Prostate gland (tissue), 2 donors: ENCODE measurements at regions not wholly inside any gene's neighbourhood (a gene's known extent, or its start where the extent isn't known, plus 50 kb on each side); places are given as distances from the start of the nearest gene placed in this dataset.

Experiments used
- POLR2A ChIP-seq: fragments of 450-650 bp; IDR thresholded peaks from one replicate; pipeline ENCODE4 v1.6.1; 2016; ENCODE audit warnings: antibody characterized with exemption, mild to moderate bottlenecking
- TF ChIP-seq, protein P1 (sequence below), 4 experiments: fragments of 200-600 bp in 2 of 4; fragments of 450-650 bp in 2 of 4; sonication (generic) in 2 of 4; IDR thresholded peaks; 1 replicate in 3 of 4; 2 replicates in 1 of 4; pipeline ENCODE4 v1.5.1; 2016 to 2019; ENCODE audit warnings: antibody characterized with exemption in 4 of 4, mild to moderate bottlenecking in 2 of 4, moderate library complexity in 2 of 4

DNA sequence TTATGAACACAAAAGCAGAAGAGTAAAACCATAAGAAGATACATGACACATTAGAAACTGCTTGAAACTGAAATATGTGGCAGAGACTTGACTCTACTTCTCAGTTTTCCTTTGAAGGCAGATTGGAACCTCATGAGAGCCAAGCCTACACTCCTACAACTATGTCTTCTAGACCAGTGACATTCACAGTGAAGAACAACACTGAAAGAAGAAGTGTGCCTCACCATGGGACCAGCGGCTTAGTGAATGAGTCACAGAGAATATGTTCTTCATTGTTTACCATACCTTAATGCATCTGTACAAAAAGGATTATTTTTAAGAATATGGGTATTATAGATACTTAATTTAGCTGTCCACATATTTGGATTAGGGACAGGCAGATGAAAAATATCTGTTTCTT lies 248.3 kb downstream of the CDC14C start:
- TF ChIP-seq, protein P1, sequence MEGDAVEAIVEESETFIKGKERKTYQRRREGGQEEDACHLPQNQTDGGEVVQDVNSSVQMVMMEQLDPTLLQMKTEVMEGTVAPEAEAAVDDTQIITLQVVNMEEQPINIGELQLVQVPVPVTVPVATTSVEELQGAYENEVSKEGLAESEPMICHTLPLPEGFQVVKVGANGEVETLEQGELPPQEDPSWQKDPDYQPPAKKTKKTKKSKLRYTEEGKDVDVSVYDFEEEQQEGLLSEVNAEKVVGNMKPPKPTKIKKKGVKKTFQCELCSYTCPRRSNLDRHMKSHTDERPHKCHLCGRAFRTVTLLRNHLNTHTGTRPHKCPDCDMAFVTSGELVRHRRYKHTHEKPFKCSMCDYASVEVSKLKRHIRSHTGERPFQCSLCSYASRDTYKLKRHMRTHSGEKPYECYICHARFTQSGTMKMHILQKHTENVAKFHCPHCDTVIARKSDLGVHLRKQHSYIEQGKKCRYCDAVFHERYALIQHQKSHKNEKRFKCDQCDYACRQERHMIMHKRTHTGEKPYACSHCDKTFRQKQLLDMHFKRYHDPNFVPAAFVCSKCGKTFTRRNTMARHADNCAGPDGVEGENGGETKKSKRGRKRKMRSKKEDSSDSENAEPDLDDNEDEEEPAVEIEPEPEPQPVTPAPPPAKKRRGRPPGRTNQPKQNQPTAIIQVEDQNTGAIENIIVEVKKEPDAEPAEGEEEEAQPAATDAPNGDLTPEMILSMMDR (IDR thresholded peaks at IDR 0.05) = no peak
- no peak for TF ChIP-seq POLR2A
